ENCODE measurements at regions not wholly inside any gene's neighbourhood (a gene's known extent, or its start where the extent isn't known, plus 50 kb on each side); places are given as distances from the start of the nearest gene placed in this dataset.

- H3K4me1 ChIP-seq (replicated peaks; ENCODE audit: insufficient read depth) = no peaks in the 10 kb centered on the region
- no peaks in the 10 kb centered on the region for H3K36me3 ChIP-seq (ENCODE audit: low read depth)
- TF ChIP-seq CTCF (conservative IDR thresholded peaks at IDR 0.05) (no peak), EZH2 (IDR thresholded peaks at IDR 0.05; ENCODE audit: low read depth) (no peak)
- H3F3A ChIP-seq (ENCODE audit: insufficient read depth, low read depth) = no peaks in the 10 kb centered on the region
- no peaks in the 10 kb centered on the region for H4K20me1 ChIP-seq (ENCODE audit: insufficient read depth)
- no TSS peak for BruUV-seq (replicated peaks)
- no peak overlapping the region for H3K4me2 ChIP-seq
- no peak for DNase-seq
- no peaks in the 10 kb centered on the region for H3K9me2 ChIP-seq (ENCODE audit: insufficient read depth)
- POLR2A ChIA-PET (ENCODE audit: unreplicated experiment) = no interaction called here
- H3K4me3 ChIP-seq = no peak overlapping the region
- intact Hi-C loops (cut with micrococcal nuclease; ENCODE audit: unreplicated experiment) = no loop called here
- no peak overlapping the region for H2AFZ ChIP-seq
- H3K9me3 ChIP-seq (ENCODE audit: insufficient read depth, low read depth) = no peaks in the 10 kb centered on the region
- no peak overlapping the region for H3K27ac ChIP-seq
- H3K27me3 ChIP-seq (ENCODE audit: insufficient read depth, low read depth) = peaks cover 86% of the 10 kb centered on the region
- H3K79me2 ChIP-seq (ENCODE audit: low read depth) = no peaks in the 10 kb centered on the region
- CTCF ChIA-PET = no interaction called here
Measured at GRCh38 chr2:2735041-2735440, 404.0 kb upstream of the MYT1L start.

GRCh38 chr2:2734308-2734707, 403.2 kb upstream of the MYT1L start:
- Histone ChIP-seq H4K20me1 (ENCODE audit: insufficient read depth) (0 out of 2 replicates have a peak, but pooled peaks cover under 1% of the 10 kb centered on the region), H3K4me1 (replicated peaks; ENCODE audit: insufficient read depth) (no peaks in the 10 kb centered on the region), H3K36me3 (ENCODE audit: low read depth) (no peaks in the 10 kb centered on the region), H3K79me2 (ENCODE audit: low read depth) (no peaks in the 10 kb centered on the region), H3F3A (ENCODE audit: insufficient read depth, low read depth) (no peaks in the 10 kb centered on the region), H3K4me3 (no peak overlapping the region), H3K9me2 (ENCODE audit: insufficient read depth) (no peaks in the 10 kb centered on the region), H3K27me3 (ENCODE audit: insufficient read depth, low read depth) (peaks cover 90% of the 10 kb centered on the region), H3K27ac (no peak overlapping the region), H2AFZ (no peak overlapping the region), H3K4me2 (no peak overlapping the region), H3K9me3 (ENCODE audit: insufficient read depth, low read depth) (no peaks in the 10 kb centered on the region)
- BruUV-seq (replicated peaks) = no TSS peak
- POLR2A ChIA-PET (ENCODE audit: unreplicated experiment) = no interaction called here
- CTCF ChIA-PET = no interaction called here
- intact Hi-C loops (cut with micrococcal nuclease; ENCODE audit: unreplicated experiment) = no loop called here
- TF ChIP-seq EZH2 (IDR thresholded peaks at IDR 0.05; ENCODE audit: low read depth) (no peak), CTCF (conservative IDR thresholded peaks at IDR 0.05) (no peak)
- DNase-seq = no peak

GRCh38 chr2:2733818-2734217, 402.7 kb upstream of the MYT1L start:
- TF ChIP-seq CTCF (conservative IDR thresholded peaks at IDR 0.05) (no peak), EZH2 (IDR thresholded peaks at IDR 0.05; ENCODE audit: low read depth) (no peak)
- ChIA-PET POLR2A (ENCODE audit: unreplicated experiment) (no interaction called here), CTCF (no interaction called here)
- Histone ChIP-seq H3K27me3 (ENCODE audit: insufficient read depth, low read depth) (peaks cover 90% of the 10 kb centered on the region), H3K9me2 (ENCODE audit: insufficient read depth) (no peaks in the 10 kb centered on the region), H4K20me1 (ENCODE audit: insufficient read depth) (peaks cover 5% of the 10 kb centered on the region; the same call in 1 of the 2 replicates), H3K4me3 (no peak overlapping the region), H3K9me3 (ENCODE audit: insufficient read depth, low read depth) (no peaks in the 10 kb centered on the region), H3K36me3 (ENCODE audit: low read depth) (no peaks in the 10 kb centered on the region), H3F3A (ENCODE audit: insufficient read depth, low read depth) (no peaks in the 10 kb centered on the region), H3K4me2 (no peak overlapping the region), H3K4me1 (replicated peaks; ENCODE audit: insufficient read depth) (no peaks in the 10 kb centered on the region), H3K79me2 (ENCODE audit: low read depth) (no peaks in the 10 kb centered on the region), H3K27ac (no peak overlapping the region), H2AFZ (no peak overlapping the region)
- BruUV-seq (replicated peaks) = no TSS peak
- DNase-seq = no peak
- intact Hi-C loops (cut with micrococcal nuclease; ENCODE audit: unreplicated experiment) = no loop called here

Measured in PC-9 (cell line).